GM23338 (cell line): ENCODE measurements at regions not wholly inside any gene's neighbourhood (a gene's known extent, or its start where the extent isn't known, plus 50 kb on each side); places are given as distances from the start of the nearest gene placed in this dataset.

Experiments
- ATAC-seq: fragments of 200-7000 bp; cut with Tn5 transposase; 3 replicates; pipeline ENCODE4 v1.9.1; 2020
- DNase-seq: peaks from one replicate; pipeline ENCODE4 v3.0.0-alpha.2; 2015; ENCODE audit warnings: low spot score
- H2AFZ ChIP-seq: fragments of 200-600 bp; sonication (generic); 2 replicates; pipeline ENCODE4 v1.8.0; 2016; ENCODE audit warnings: antibody characterized with exemption, mild to moderate bottlenecking, moderate library complexity
- H3F3A ChIP-seq: fragments of 200-600 bp; sonication (generic); replicated peaks from 2 replicates; pipeline ENCODE4 v1.8.0; 2017; ENCODE audit warnings: antibody characterized with exemption, mixed run types, low read depth
- H3K27ac ChIP-seq: fragments of 200-600 bp; sonication (generic); 2 replicates; pipeline ENCODE4 v1.6.1; 2016; ENCODE audit warnings: low read depth
- H3K27me3 ChIP-seq: fragments of 200-600 bp; sonication (generic); 2 replicates; pipeline ENCODE4 v1.8.0; 2016; ENCODE audit warnings: mild to moderate bottlenecking, mixed run types, moderate library complexity; ENCODE audit not compliant: insufficient read depth
- H3K36me3 ChIP-seq: fragments of 200-600 bp; sonication (generic); 2 replicates; pipeline ENCODE4 v1.8.0; 2016; ENCODE audit warnings: mild to moderate bottlenecking; ENCODE audit not compliant: insufficient read depth
- H3K4me1 ChIP-seq: fragments of 200-600 bp; sonication (generic); 2 replicates; pipeline ENCODE4 v1.8.0; 2016; ENCODE audit warnings: mild to moderate bottlenecking, moderate library complexity; ENCODE audit not compliant: insufficient read depth
- H3K4me2 ChIP-seq: fragments of 200-600 bp; sonication (generic); 2 replicates; pipeline ENCODE4 v1.7.1; 2017; ENCODE audit warnings: mixed run types
- H3K4me3 ChIP-seq: fragments of 200-600 bp; sonication (generic); 2 replicates; pipeline ENCODE4 v1.6.1; 2016; ENCODE audit warnings: mixed run types
- H3K79me2 ChIP-seq: fragments of 200-600 bp; sonication (generic); replicated peaks from 2 replicates; pipeline ENCODE4 v1.8.0; 2017; ENCODE audit warnings: mild to moderate bottlenecking; ENCODE audit not compliant: insufficient read depth
- H3K9me2 ChIP-seq: fragments of 200-600 bp; sonication (generic); 2 replicates; pipeline ENCODE4 v1.8.0; 2017; ENCODE audit not compliant: insufficient read depth
- H4K20me1 ChIP-seq: fragments of 200-600 bp; sonication (generic); replicated peaks from 2 replicates; pipeline ENCODE4 v1.8.0; 2017; ENCODE audit warnings: mild to moderate bottlenecking; ENCODE audit not compliant: insufficient read depth
- H3K27ac Mint-ChIP-seq: 2 replicates; pipeline ENCODE4 v1.8.0; 2020; ENCODE audit warnings: inconsistent platforms, mild to moderate bottlenecking, moderate library complexity, mixed read lengths
- H3K27me3 Mint-ChIP-seq: 3 replicates; pipeline ENCODE4 v1.8.0; 2022; ENCODE audit warnings: low read depth, mild to moderate bottlenecking, moderate library complexity, mixed read lengths, inconsistent platforms; ENCODE audit not compliant: insufficient read depth, poor library complexity
- H3K36me3 Mint-ChIP-seq: 3 replicates; pipeline ENCODE4 v1.8.0; 2021; ENCODE audit warnings: low read depth, mild to moderate bottlenecking, inconsistent platforms, moderate library complexity, mixed read lengths
- H3K4me1 Mint-ChIP-seq: 3 replicates; pipeline ENCODE4 v1.8.0; 2020; ENCODE audit warnings: mild to moderate bottlenecking, inconsistent platforms, mixed read lengths
- H3K4me3 Mint-ChIP-seq: 3 replicates; pipeline ENCODE4 v1.8.0; 2021; ENCODE audit warnings: moderate library complexity, mild to moderate bottlenecking, inconsistent platforms, mixed read lengths
- H3K9me3 Mint-ChIP-seq: 3 replicates; pipeline ENCODE4 v1.8.0; 2020; ENCODE audit warnings: moderate library complexity, mild to moderate bottlenecking, inconsistent platforms, mixed read lengths
- CREB1 ChIP-seq: fragments of 250-450 bp; sonication (Bioruptor Pico); IDR thresholded peaks from 2 replicates; pipeline ENCODE4 v1.5.0; 2020; ENCODE audit warnings: low read depth, mild to moderate bottlenecking, moderate library complexity
- CTCF ChIP-seq, 2 experiments: fragments of 200-600 bp in 1 of 2; sonication (generic) in 1 of 2; conservative IDR thresholded peaks; 2 replicates each; pipeline versions ENCODE4 v1.5.1 to v1.6.1; 2016 to 2017; ENCODE audit warnings: antibody characterized with exemption in 2 of 2, low read depth in 2 of 2, mild to moderate bottlenecking in 2 of 2, moderate library complexity in 1 of 2
- ETS1 ChIP-seq: IDR thresholded peaks from 2 replicates; pipeline ENCODE4 v1.6.1; 2016; ENCODE audit warnings: antibody characterized with exemption
- EZH2 ChIP-seq: fragments of 200-600 bp; sonication (generic); IDR thresholded peaks from one replicate; pipeline ENCODE4 v1.8.0; 2017; ENCODE audit warnings: antibody characterized with exemption, mild to moderate bottlenecking, low read depth; ENCODE audit not compliant: unreplicated experiment
- EZH2phosphoT487 ChIP-seq: fragments of 200-600 bp; sonication (generic); IDR thresholded peaks from one replicate; pipeline ENCODE4 v1.8.1; 2018; ENCODE audit warnings: antibody characterized with exemption; ENCODE audit not compliant: unreplicated experiment
- JUNB ChIP-seq: IDR thresholded peaks from one replicate; pipeline ENCODE4 v1.6.1; 2016; ENCODE audit warnings: antibody characterized with exemption; ENCODE audit not compliant: unreplicated experiment
- NANOG ChIP-seq: IDR thresholded peaks from 2 replicates; pipeline ENCODE4 v1.6.1; 2016; ENCODE audit warnings: antibody characterized with exemption, borderline replicate concordance
- POLR2AphosphoS5 ChIP-seq: IDR thresholded peaks from 2 replicates; pipeline ENCODE4 v1.6.1; 2016; ENCODE audit warnings: antibody characterized with exemption, low read depth
- REST ChIP-seq: IDR thresholded peaks from one replicate; pipeline ENCODE4 v1.6.1; 2018; ENCODE audit warnings: antibody characterized with exemption; ENCODE audit not compliant: unreplicated experiment
- STAT1 ChIP-seq: IDR thresholded peaks from one replicate; pipeline ENCODE4 v1.6.1; 2016; ENCODE audit warnings: antibody characterized with exemption; ENCODE audit not compliant: unreplicated experiment
- ZNF114 ChIP-seq: fragments of 250-450 bp; sonication (Bioruptor Pico); IDR thresholded peaks from 2 replicates; pipeline ENCODE4 v1.5.0; 2020; ENCODE audit warnings: mild to moderate bottlenecking, moderate library complexity
- ZNF331 ChIP-seq: fragments of 250-450 bp; sonication (Bioruptor Pico); IDR thresholded peaks from 2 replicates; pipeline ENCODE4 v1.5.0; 2020; ENCODE audit warnings: low read depth, mild to moderate bottlenecking, moderate library complexity
- ZNF462 ChIP-seq: fragments of 250-450 bp; sonication (Bioruptor Pico); IDR thresholded peaks from 2 replicates; pipeline ENCODE4 v1.5.0; 2020; ENCODE audit warnings: mild to moderate bottlenecking, moderate library complexity

- no peaks in the 10 kb centered on the region for H3K79me2 ChIP-seq
These were observed 86.4 kb upstream of the IFNE start for GRCh38 chr9:21568484-21568883.

More at GRCh38 chr9:21568484-21568883, 86.4 kb upstream of the IFNE start:
- Mint-ChIP-seq H3K4me3 (no peak overlapping the region), H3K27me3 (no peaks in the 10 kb centered on the region), H3K4me1 (peaks cover 9% of the 10 kb centered on the region), H3K9me3 (no peaks in the 10 kb centered on the region), H3K36me3 (no peaks in the 10 kb centered on the region), H3K27ac (no peak overlapping the region)
- no peak for ATAC-seq
- no peaks in the 10 kb centered on the region for H3K36me3 ChIP-seq
- H2AFZ ChIP-seq: no peak overlapping the region
- H3F3A ChIP-seq: no peaks in the 10 kb centered on the region
- no peak for DNase-seq
- H3K9me2 ChIP-seq: no peaks in the 10 kb centered on the region
- H3K4me3 ChIP-seq: no peak overlapping the region
- H3K27ac ChIP-seq: no peak overlapping the region
- H3K4me1 ChIP-seq: peaks cover 15% of the 10 kb centered on the region
- no peaks in the 10 kb centered on the region for H3K27me3 ChIP-seq
- TF ChIP-seq CREB1 (CRISPR knock-in tag): no peak
- no peak for TF ChIP-seq POLR2AphosphoS5
- TF ChIP-seq ZNF114 (CRISPR knock-in tag): no peak
- no peak for TF ChIP-seq CTCF (conservative IDR thresholded peaks at IDR 0.05; ENCODE audit: low read depth in 2 of 2)
- no peak for TF ChIP-seq ETS1
- no peak for TF ChIP-seq EZH2
- no peak for TF ChIP-seq ZNF462 (CRISPR knock-in tag)
- TF ChIP-seq JUNB: no peak
- TF ChIP-seq REST: no peak
- TF ChIP-seq EZH2phosphoT487: no peak
- no peak for TF ChIP-seq STAT1
- TF ChIP-seq ZNF331 (CRISPR knock-in tag): no peak
- no peak for TF ChIP-seq NANOG
- no peak overlapping the region for H3K4me2 ChIP-seq
- no peaks in the 10 kb centered on the region for H4K20me1 ChIP-seq
